GM12801 (cell line): ENCODE measurements at regions not wholly inside any gene's neighbourhood (a gene's known extent, or its start where the extent isn't known, plus 50 kb on each side); places are given as distances from the start of the nearest gene placed in this dataset.

Experiments
- TF ChIP-seq, protein P1 (sequence below): IDR thresholded peaks from one replicate; pipeline ENCODE4 v1.5.1; 2011; ENCODE audit warnings: control low read depth; ENCODE audit not compliant: insufficient read length; ENCODE audit errors: extremely low read depth

DNA sequence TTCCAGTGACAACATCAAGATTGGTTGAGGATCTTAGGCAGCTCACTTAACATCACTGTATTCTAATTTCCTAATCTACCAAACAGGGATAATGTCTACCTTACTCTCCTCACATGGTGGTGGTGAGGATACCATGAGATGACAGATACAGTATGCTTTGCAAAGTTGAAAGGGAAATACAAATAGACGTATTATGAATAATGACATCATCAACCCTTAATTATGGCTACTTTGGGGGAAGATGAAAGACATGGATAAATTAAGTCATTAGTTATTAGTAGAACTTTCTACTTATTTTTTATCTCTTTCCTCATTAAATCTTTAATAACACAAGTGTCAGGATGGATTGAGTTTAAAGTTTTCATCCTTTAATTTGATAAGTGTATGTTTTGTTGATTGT, 532.5 kb downstream of the KLF12 start:
- TF ChIP-seq, protein P1, sequence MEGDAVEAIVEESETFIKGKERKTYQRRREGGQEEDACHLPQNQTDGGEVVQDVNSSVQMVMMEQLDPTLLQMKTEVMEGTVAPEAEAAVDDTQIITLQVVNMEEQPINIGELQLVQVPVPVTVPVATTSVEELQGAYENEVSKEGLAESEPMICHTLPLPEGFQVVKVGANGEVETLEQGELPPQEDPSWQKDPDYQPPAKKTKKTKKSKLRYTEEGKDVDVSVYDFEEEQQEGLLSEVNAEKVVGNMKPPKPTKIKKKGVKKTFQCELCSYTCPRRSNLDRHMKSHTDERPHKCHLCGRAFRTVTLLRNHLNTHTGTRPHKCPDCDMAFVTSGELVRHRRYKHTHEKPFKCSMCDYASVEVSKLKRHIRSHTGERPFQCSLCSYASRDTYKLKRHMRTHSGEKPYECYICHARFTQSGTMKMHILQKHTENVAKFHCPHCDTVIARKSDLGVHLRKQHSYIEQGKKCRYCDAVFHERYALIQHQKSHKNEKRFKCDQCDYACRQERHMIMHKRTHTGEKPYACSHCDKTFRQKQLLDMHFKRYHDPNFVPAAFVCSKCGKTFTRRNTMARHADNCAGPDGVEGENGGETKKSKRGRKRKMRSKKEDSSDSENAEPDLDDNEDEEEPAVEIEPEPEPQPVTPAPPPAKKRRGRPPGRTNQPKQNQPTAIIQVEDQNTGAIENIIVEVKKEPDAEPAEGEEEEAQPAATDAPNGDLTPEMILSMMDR = no peak

DNA sequence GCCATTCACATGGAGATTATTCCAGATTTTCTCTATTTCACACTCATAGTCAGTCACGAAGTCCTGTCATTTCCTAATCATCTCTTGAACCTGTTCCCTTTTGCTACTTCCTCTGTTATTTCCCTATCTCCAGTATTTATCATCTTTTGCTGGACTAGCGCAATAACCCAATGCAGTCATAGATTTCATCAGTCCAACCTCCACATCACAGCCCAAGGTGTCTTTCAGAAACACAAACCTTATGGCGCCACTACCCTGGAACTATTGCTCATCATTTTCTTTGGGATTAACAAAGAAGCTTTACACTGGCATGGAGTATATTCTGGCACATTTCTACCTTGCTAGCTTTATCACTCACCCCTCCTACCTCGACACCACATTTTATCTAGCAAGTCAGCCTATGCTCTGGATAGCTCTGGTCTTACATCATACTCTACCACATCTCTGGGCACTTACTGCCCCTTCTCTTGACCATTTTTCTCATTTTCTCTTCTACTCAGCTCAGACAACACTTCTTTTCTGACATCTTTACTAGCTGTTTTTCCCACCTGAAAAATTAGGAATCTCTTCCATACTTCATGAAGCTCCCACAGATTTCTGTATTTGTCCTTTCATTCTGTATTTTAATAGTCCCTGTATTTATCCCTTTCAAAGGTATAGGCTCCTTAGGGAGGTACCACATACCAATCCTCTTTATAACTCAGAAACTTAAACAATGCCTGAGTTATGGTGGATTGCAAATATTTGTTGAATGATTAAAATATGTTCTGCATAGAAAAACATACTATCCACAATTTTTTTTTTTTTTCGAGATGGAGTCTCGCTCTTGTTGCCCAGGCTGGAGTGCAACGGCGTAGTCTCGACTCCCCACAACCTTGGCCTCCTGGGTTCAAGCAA, 534.7 kb downstream of the KLF12 start:
- TF ChIP-seq, protein P1 = no peak

DNA sequence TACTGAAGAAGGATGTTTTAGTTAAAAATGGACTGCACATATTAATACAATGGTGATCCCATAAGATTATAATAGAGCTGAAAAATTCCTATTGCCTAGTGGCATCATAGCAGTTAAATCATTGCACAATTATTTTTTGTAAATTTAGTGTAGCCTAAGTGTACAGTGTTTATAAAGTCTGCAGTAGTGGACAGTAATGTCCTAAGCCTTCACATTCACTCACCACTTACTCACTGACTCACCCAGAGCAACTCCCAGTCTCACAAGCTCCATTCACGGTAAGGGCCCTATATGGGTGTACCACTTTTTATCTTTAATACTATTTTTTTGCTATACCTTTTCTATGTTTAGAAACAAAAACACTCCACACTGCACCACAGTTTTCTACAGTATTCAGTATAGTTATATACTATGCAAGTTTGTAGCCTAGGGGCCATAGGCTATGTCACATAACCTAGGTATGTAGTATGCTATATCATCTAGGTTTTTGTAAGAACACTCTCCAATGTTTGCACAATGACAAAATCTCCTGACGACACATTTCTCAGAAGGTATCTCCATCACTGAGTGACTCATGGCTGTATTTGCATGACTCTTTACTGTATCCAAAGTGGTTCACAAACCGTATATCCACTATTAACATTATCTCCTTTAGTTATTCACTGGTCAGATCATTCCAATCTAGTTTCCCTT, 536.0 kb downstream of the KLF12 start:
- TF ChIP-seq, protein P1 = no peak

DNA sequence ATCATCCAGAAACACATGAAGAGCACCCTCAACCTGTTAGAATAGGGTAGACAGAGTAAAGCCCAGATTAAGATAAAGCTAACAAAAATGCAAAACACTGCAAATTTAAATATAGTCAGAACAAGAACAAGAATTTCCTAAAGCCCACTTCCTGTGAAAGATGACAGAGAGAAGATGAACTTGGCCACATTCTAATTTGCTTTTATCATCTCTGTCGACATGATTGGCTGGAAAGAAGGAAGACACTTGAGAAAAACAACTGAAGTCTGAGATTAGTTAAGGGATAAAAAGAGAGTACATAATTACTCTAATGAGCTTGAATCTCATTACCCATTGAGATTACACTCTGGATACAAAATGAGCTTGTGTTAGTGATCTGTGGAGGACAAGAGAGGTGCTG, 537.6 kb downstream of the KLF5 start:
- TF ChIP-seq, protein P1 = no peak

DNA sequence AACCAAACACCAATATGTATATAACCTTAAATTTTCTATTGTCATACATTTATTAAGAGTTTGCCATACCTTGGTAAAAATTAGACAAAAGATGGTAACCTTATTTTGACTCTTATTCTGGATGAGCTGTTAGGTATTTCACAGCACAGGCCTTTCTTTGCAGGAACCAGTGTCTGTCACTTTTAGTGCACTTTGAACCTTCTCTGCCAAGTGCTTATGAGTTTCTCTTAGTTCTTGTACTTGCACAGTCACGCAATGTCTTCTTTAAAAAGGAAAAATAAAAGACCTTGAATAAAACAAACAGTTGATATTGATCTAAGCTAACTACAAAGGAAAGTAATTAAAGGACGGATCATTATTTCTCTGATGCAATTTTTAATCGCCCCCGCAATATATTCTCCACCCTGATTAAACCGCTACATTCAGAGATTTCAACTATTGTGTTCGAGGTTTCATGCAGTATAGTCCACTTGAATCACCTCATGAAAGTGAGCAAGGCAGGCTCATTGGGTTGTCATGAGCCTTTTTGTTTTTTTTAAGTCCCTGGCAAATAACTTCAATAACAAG, 534.5 kb downstream of the KLF5 start:
- TF ChIP-seq, protein P1 = no peak

DNA sequence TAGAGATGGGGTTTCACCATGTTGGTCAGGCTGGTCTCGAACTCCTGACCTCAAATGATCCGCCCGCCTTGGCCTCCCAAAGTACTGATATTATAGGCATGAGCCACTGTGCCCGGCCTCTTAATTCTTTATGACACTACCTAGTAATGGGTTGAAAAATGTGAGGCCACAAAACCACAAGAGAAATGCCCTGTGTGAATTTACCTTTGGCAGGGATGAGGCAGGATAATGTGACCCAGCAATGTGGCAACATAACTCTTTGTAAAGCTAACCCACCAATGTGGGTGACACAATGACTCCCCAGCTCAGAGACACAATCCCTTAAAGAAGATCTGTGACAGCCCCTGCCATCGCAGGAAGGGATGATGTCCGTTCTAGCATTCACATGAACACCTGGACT, 533.1 kb downstream of the KLF5 start:
- TF ChIP-seq, protein P1 = no peak

DNA sequence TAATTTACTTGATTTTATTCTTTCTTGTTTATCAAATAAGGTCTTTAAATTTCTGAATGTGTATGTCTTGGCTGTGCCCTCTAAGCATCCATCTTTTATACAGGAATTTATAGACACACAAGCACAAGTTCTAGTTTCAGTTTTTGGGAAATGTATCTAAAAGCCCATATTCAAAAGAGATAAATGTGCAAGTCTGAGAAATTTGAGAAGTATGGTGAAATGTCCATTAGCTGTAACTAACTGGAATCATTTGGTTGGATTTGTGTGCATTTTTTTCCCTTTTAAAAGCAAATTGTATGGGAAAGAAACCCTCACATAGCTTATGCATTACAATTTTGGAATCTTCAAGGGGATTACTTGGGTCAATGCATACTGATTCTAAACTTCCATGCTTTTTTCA, 532.0 kb downstream of the KLF5 start:
- TF ChIP-seq, protein P1 = no peak
